SU-DHL-6 (cell line): ENCODE measurements at regions not wholly inside any gene's neighbourhood (a gene's known extent, or its start where the extent isn't known, plus 50 kb on each side); places are given as distances from the start of the nearest gene placed in this dataset.

ENCODE experiments used
- CTCF ChIP-seq: fragments of 200-600 bp; sonication (generic); IDR thresholded peaks from one replicate; pipeline ENCODE4 v1.5.1; 2017; ENCODE audit warnings: antibody characterized with exemption, mild to moderate bottlenecking, low read length, moderate library complexity; ENCODE audit not compliant: insufficient read depth, poor library complexity, severe bottlenecking
- EZH2phosphoT487 ChIP-seq: fragments of 200-600 bp; sonication (generic), shearing (Covaris generic); conservative IDR thresholded peaks from 2 replicates; pipeline ENCODE4 v1.6.1; 2018; ENCODE audit warnings: mild to moderate bottlenecking, antibody characterized with exemption, low read length, moderate library complexity, mixed read lengths

DNA sequence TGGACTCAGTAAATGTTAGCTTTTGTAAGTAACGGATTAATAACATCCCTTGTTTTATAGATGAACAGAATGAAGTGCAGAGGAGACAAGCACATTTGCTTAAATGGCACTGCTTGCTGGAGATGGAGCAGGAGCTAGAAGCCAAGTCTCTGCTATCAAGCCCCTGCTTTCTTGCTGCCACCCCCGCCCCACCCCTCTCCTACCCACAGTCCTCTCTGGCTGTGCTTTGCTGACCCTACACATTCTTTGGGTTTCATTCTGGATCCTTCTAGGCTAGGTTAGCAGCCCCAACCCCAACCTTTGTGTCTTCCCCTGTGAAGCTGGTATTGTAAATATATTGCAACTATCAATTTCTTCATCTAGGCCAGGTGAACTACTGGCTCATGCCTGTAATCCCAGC lies 77.5 kb upstream of the CAPZB start:
- TF ChIP-seq CTCF (no peak), EZH2phosphoT487 (no peak)
